Endothelial cell of umbilical vein (primary cell): ENCODE measurements at regions not wholly inside any gene's neighbourhood (a gene's known extent, or its start where the extent isn't known, plus 50 kb on each side); places are given as distances from the start of the nearest gene placed in this dataset.

ENCODE experiments used
- BruUV-seq: library from RNA; stranded (reverse); fragments of 400-500 nt; replicated peaks from 2 replicates; lab custom pipeline; 2021; lab: Mats Ljungman, UMichigan
- CTCF ChIA-PET: fragments of 300-600, 350-600 bp; sonication (Branson Sonifier 250); formaldehyde crosslinking; loops from one replicate; lab custom pipeline; 2021; ENCODE audit warnings: antibody characterized with exemption, inconsistent platforms; lab: Charles Lee
- POLR2A ChIA-PET: fragments of 300-600, 350-600 bp; sonication (Branson Sonifier 250); formaldehyde crosslinking; loops from one replicate; lab custom pipeline; 2021; ENCODE audit warnings: antibody characterized with exemption, inconsistent platforms; lab: Charles Lee
- DNase-seq: peaks from one replicate; pipeline ENCODE4 v3.0.0-alpha.2; 2011; ENCODE audit warnings: low read depth, low spot score
- FAIRE-seq: peaks from 2 replicates; lab custom pipeline; 2011; peaks lifted over from hg19 to GRCh38; lab: Jason Lieb, UNC
- H2AFZ ChIP-seq: 2 replicates; pipeline ENCODE4 v1.6.0; 2012; ENCODE audit warnings: low read depth, low read length, control low read depth, inconsistent platforms
- H3K27ac ChIP-seq: 2 replicates; pipeline ENCODE4 v1.5.1; 2011; ENCODE audit warnings: low read depth, mild to moderate bottlenecking, control low read depth, low read length, moderate library complexity; ENCODE audit not compliant: insufficient read depth
- H3K27me3 ChIP-seq, 2 experiments: 2 replicates each; pipeline versions ENCODE4 v1.6.0 to v1.6.1; 2011; ENCODE audit warnings: low read length in 2 of 2, mixed read lengths in 1 of 2; ENCODE audit not compliant: control insufficient read depth in 2 of 2, insufficient read depth in 2 of 2
- H3K36me3 ChIP-seq, 2 experiments: 2 replicates in 1 of 2; 3 replicates in 1 of 2; pipeline ENCODE4 v1.5.1; 2011; ENCODE audit warnings: low read length in 2 of 2, mild to moderate bottlenecking in 1 of 2, moderate library complexity in 1 of 2; ENCODE audit not compliant: control insufficient read depth in 2 of 2, insufficient read depth in 2 of 2; ENCODE audit errors: extremely low read depth in 1 of 2
- H3K4me1 ChIP-seq: 3 replicates; pipeline ENCODE4 v1.5.1; 2011; ENCODE audit warnings: mild to moderate bottlenecking, low read length; ENCODE audit not compliant: control insufficient read depth, insufficient read depth; ENCODE audit errors: extremely low read depth
- H3K4me2 ChIP-seq: 2 replicates; pipeline ENCODE4 v1.6.1; 2011; ENCODE audit warnings: low read length, control low read depth, mixed read lengths; ENCODE audit not compliant: insufficient read depth
- H3K4me3 ChIP-seq, 3 experiments: fragments of 200-600 bp in 1 of 3; sonication (generic), shearing (Covaris generic) in 1 of 3; replicated peaks in 1 of 3; 2 replicates each; pipeline ENCODE4 v1.5.1; 2011 to 2016; ENCODE audit warnings: control low read depth in 3 of 3, low read length in 3 of 3, mild to moderate bottlenecking in 2 of 3, inconsistent platforms in 1 of 3, low read depth in 1 of 3, moderate library complexity in 1 of 3; ENCODE audit not compliant: insufficient read depth in 1 of 3
- H3K79me2 ChIP-seq: 2 replicates; pipeline ENCODE4 v1.6.0; 2012; ENCODE audit warnings: low read length, inconsistent platforms; ENCODE audit not compliant: control insufficient read depth, insufficient read depth
- H3K9ac ChIP-seq: replicated peaks from 2 replicates; pipeline ENCODE3; 2011; ENCODE audit warnings: low read length, control low read depth; ENCODE audit not compliant: insufficient read depth; ENCODE audit errors: extremely low read depth
- H3K9me1 ChIP-seq: replicated peaks from 3 replicates; pipeline ENCODE4 v1.6.0; 2011; ENCODE audit warnings: mild to moderate bottlenecking, low read length; ENCODE audit not compliant: control insufficient read depth, insufficient read depth; ENCODE audit errors: extremely low read depth
- H3K9me3 ChIP-seq: replicated peaks from 2 replicates; pipeline ENCODE4 v1.5.1; 2012; ENCODE audit warnings: low read length, inconsistent platforms; ENCODE audit not compliant: control insufficient read depth, insufficient read depth
- H4K20me1 ChIP-seq: replicated peaks from 2 replicates; pipeline ENCODE3; 2011; ENCODE audit warnings: mild to moderate bottlenecking, low read length; ENCODE audit not compliant: control insufficient read depth, insufficient read depth; ENCODE audit errors: extremely low read depth
- EZH2 ChIP-seq: IDR thresholded peaks from 2 replicates; pipeline ENCODE4 v1.6.1; 2012; ENCODE audit warnings: borderline replicate concordance, low read depth, mild to moderate bottlenecking, moderate library complexity, low read length, inconsistent platforms; ENCODE audit not compliant: severe bottlenecking
- FOS ChIP-seq: IDR thresholded peaks from 2 replicates; pipeline ENCODE4 v1.6.1; 2011; ENCODE audit warnings: mild to moderate bottlenecking, low read length, moderate library complexity, borderline replicate concordance; ENCODE audit not compliant: insufficient read depth
- GATA2 ChIP-seq: IDR thresholded peaks from 2 replicates; pipeline ENCODE4 v1.7.0; 2011; ENCODE audit warnings: low read depth, mild to moderate bottlenecking, moderate library complexity, mixed read lengths, low read length; ENCODE audit not compliant: insufficient read length, insufficient read depth
- JUN ChIP-seq: IDR thresholded peaks from 2 replicates; pipeline ENCODE4 v1.6.1; 2011; ENCODE audit warnings: borderline replicate concordance, low read depth; ENCODE audit not compliant: insufficient read length, insufficient read depth
- MYC ChIP-seq: IDR thresholded peaks from one replicate; pipeline ENCODE4 v1.6.1; 2011; ENCODE audit warnings: mild to moderate bottlenecking, low read depth, low read length
- POLR2A ChIP-seq: IDR thresholded peaks from 2 replicates; pipeline ENCODE4 v1.6.1; 2012; ENCODE audit warnings: low read depth, mild to moderate bottlenecking, control low read depth, low read length
- POLR2AphosphoS5 ChIP-seq: IDR thresholded peaks from 2 replicates; pipeline ENCODE4 v1.6.1; 2012; ENCODE audit warnings: low read depth, mild to moderate bottlenecking, control low read depth, low read length, moderate library complexity; ENCODE audit not compliant: insufficient read depth
- dilution Hi-C: fragments of 300-500 bp; cut with MboI; formaldehyde crosslinking; loops from one replicate; pipeline ENCODE4 v1.15.0; 2019; ENCODE audit warnings: low sequenced_read_pairs; ENCODE audit not compliant: extremely low pct_ligation_motif_present
- intact Hi-C: fragments of 100-400 bp; cut with micrococcal nuclease; formaldehyde crosslinking; loops from one replicate; pipeline ENCODE4 v1.10.0; 2022
- TF ChIP-seq, protein P1 (sequence below): IDR thresholded peaks from 2 replicates; pipeline ENCODE4 v1.6.1; 2011; ENCODE audit not compliant: insufficient read depth, insufficient read length
- TF ChIP-seq, protein P2 (sequence below), 2 donors: IDR thresholded peaks; 1 replicate in 1 of 2; 2 replicates in 1 of 2; pipeline ENCODE4 v1.5.1; 2011; ENCODE audit warnings: low read length in 2 of 2, mild to moderate bottlenecking in 2 of 2, moderate library complexity in 2 of 2, control low read depth in 1 of 2, inconsistent platforms in 1 of 2, low read depth in 1 of 2; ENCODE audit not compliant: insufficient read depth in 1 of 2; ENCODE audit errors: extremely low read depth in 1 of 2

DNA sequence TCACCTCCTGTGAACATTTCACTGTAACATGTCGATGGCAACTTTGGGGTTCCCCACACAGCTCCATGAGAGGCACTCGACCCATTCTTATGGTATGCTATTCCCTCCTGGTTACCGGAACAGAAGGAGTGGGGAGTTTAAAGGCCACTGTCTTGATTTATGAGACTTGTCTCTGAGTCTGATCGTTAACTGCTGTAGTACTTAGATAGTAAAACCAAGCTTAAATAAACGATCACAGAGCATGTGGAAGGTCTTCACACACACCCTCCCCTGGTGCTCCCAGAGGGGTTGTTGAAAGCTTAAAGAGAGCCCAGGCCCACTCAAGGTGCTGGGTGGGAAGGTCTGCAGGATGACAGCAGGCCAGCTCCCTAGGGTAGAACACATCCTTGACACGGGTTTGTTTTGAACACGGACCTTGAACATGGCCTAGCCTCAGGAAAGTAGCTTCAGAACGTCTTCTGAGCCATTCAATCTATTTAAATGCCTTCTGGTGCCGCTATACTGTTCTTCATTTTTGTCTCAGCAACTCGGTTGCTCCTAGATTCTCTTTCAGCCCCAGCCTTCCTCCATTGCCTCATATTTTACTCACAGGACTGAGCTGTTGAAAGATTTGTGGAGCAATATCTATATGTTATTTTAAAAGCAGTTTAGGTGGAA, 335.3 kb downstream of the FGFR2 start:
- dilution Hi-C loops (no loop called here), intact Hi-C loops (no loop called here)
- DNase-seq, result no peak
- no peak overlapping the region for H3K27ac ChIP-seq
- no peaks in the 10 kb centered on the region for H4K20me1 ChIP-seq
- no peaks in the 10 kb centered on the region for H3K4me1 ChIP-seq
- FAIRE-seq, result no peak
- no peak overlapping the region for H3K4me2 ChIP-seq
- no peaks in the 10 kb centered on the region for H3K36me3 ChIP-seq
- TF ChIP-seq POLR2A (no peak), MYC (no peak), GATA2 (no peak), FOS (no peak)
- no peaks in the 10 kb centered on the region for H3K9me1 ChIP-seq
- H3K27me3 ChIP-seq, result no peaks in the 10 kb centered on the region
- H3K4me3 ChIP-seq, result no peak overlapping the region
- POLR2A ChIA-PET, result no interaction called here
- H3K9ac ChIP-seq, result no peak overlapping the region
- no peaks in the 10 kb centered on the region for H3K9me3 ChIP-seq
- H3K79me2 ChIP-seq, result no peaks in the 10 kb centered on the region
- BruUV-seq, result no TSS peak
- no peak overlapping the region for H2AFZ ChIP-seq
- CTCF ChIA-PET, result no interaction called here

DNA sequence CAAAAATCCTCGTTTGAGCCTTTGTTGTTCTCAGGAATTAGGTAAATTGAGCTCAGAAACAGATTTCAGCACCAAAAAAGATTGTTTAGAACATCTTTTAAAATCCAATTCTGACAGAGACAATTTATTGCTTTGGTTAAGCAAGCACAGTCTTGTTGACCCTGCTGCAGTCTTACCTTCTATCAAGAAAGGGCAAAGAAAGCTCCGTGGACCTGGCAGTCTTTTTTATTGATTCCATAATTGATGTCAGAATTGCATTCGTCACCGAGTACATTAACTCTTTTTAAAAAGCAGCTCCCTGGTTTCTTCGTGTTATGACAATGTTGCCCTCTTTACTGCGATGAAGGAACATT, 334.8 kb downstream of the FGFR2 start:
- Histone ChIP-seq H3K4me3 (no peak overlapping the region), H3K9me3 (no peaks in the 10 kb centered on the region), H3K9me1 (no peaks in the 10 kb centered on the region), H3K9ac (no peak overlapping the region), H3K4me2 (no peak overlapping the region), H3K79me2 (no peaks in the 10 kb centered on the region), H3K27ac (no peak overlapping the region), H3K4me1 (no peaks in the 10 kb centered on the region), H3K36me3 (no peaks in the 10 kb centered on the region), H2AFZ (no peak overlapping the region), H4K20me1 (no peaks in the 10 kb centered on the region), H3K27me3 (no peaks in the 10 kb centered on the region)
- ChIA-PET CTCF (no interaction called here), POLR2A (no interaction called here)
- FAIRE-seq (no peak), DNase-seq (no peak)
- TF ChIP-seq GATA2 (no peak), POLR2AphosphoS5 (no peak), POLR2A (no peak), EZH2 (no peak), FOS (no peak), JUN (no peak)
- TF ChIP-seq, protein P1, sequence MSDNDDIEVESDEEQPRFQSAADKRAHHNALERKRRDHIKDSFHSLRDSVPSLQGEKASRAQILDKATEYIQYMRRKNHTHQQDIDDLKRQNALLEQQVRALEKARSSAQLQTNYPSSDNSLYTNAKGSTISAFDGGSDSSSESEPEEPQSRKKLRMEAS, result no peak
- TF ChIP-seq, protein P2, sequence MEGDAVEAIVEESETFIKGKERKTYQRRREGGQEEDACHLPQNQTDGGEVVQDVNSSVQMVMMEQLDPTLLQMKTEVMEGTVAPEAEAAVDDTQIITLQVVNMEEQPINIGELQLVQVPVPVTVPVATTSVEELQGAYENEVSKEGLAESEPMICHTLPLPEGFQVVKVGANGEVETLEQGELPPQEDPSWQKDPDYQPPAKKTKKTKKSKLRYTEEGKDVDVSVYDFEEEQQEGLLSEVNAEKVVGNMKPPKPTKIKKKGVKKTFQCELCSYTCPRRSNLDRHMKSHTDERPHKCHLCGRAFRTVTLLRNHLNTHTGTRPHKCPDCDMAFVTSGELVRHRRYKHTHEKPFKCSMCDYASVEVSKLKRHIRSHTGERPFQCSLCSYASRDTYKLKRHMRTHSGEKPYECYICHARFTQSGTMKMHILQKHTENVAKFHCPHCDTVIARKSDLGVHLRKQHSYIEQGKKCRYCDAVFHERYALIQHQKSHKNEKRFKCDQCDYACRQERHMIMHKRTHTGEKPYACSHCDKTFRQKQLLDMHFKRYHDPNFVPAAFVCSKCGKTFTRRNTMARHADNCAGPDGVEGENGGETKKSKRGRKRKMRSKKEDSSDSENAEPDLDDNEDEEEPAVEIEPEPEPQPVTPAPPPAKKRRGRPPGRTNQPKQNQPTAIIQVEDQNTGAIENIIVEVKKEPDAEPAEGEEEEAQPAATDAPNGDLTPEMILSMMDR (IDR thresholded peaks at IDR 0.05; ENCODE audit: extremely low read depth in 1 of 2, insufficient read depth in 1 of 2, low read depth in 1 of 2, low read length in 2 of 2), result no peak
- BruUV-seq, result no TSS peak
- intact Hi-C loops, result no loop called here
- dilution Hi-C loops, result no loop called here
